GM19468 (cell line): ENCODE measurements at regions not wholly inside any gene's neighbourhood (a gene's known extent, or its start where the extent isn't known, plus 50 kb on each side); places are given as distances from the start of the nearest gene placed in this dataset.

Source experiments
- ATAC-seq: cut with Tn5 transposase; IDR thresholded peaks from one replicate; pipeline ENCODE4 v1.9.1; 2021; ENCODE audit warnings: mild to moderate bottlenecking, moderate library complexity, moderate number of reproducible peaks; ENCODE audit not compliant: unreplicated experiment; ENCODE audit errors: extremely low read depth

- ATAC-seq = no peak
Measured at GRCh38 chr12:17695495-17695894, 394.5 kb downstream of the RERGL start.

- no peak for ATAC-seq
Measured at GRCh38 chr12:17691369-17691768, 398.6 kb downstream of the RERGL start.

GRCh38 chr12:17680220-17680619 is 409.8 kb downstream of the RERGL start:
- no peak for ATAC-seq

GRCh38 chr12:17666641-17667324 is 423.2 kb downstream of the RERGL start:
- ATAC-seq = no peak

GRCh38 chr12:17665839-17666238 is 424.2 kb downstream of the RERGL start:
- no peak for ATAC-seq

GRCh38 chr12:17661250-17661649 is 428.7 kb downstream of the RERGL start:
- no peak for ATAC-seq

GRCh38 chr12:17652436-17652835 is 437.6 kb downstream of the RERGL start:
- no peak for ATAC-seq

- ATAC-seq = no peak
Measured at GRCh38 chr12:17642340-17642650, 447.7 kb downstream of the RERGL start.

- no peak for ATAC-seq
Measured at GRCh38 chr12:17640615-17641014, 449.4 kb downstream of the RERGL start.

- ATAC-seq = no peak
Measured at GRCh38 chr12:17618831-17619230, 471.2 kb downstream of the RERGL start.

GRCh38 chr12:17609701-17610100 is 480.3 kb downstream of the RERGL start:
- no peak for ATAC-seq

- no peak for ATAC-seq
Measured at GRCh38 chr12:17609153-17609552, 480.8 kb downstream of the RERGL start.

GRCh38 chr12:17595111-17595510 is 494.9 kb downstream of the RERGL start:
- no peak for ATAC-seq

GRCh38 chr12:17593715-17594406 is 496.1 kb downstream of the RERGL start:
- ATAC-seq = no peak

GRCh38 chr12:17592472-17592871 is 497.5 kb downstream of the RERGL start:
- no peak for ATAC-seq

GRCh38 chr12:17591005-17591681 is 498.9 kb downstream of the RERGL start:
- ATAC-seq = no peak

GRCh38 chr12:17588968-17589367 is 501.0 kb downstream of the RERGL start:
- no peak for ATAC-seq

- ATAC-seq = no peak
Measured at GRCh38 chr12:17579205-17580026, 510.6 kb downstream of the RERGL start.

GRCh38 chr12:17577405-17577804 is 512.6 kb downstream of the RERGL start:
- no peak for ATAC-seq

GRCh38 chr12:17572250-17572649 is 517.7 kb downstream of the RERGL start:
- ATAC-seq = no peak

- ATAC-seq = no peak
Measured at GRCh38 chr12:17571047-17571446, 518.9 kb downstream of the RERGL start.
